Endothelial cell of umbilical vein (primary cell): ENCODE measurements at regions not wholly inside any gene's neighbourhood (a gene's known extent, or its start where the extent isn't known, plus 50 kb on each side); places are given as distances from the start of the nearest gene placed in this dataset.

ENCODE experiments used
- BruUV-seq: library from RNA; stranded (reverse); fragments of 400-500 nt; replicated peaks from 2 replicates; lab custom pipeline; 2021; lab: Mats Ljungman, UMichigan
- CTCF ChIA-PET: fragments of 300-600, 350-600 bp; sonication (Branson Sonifier 250); formaldehyde crosslinking; loops from one replicate; lab custom pipeline; 2021; ENCODE audit warnings: antibody characterized with exemption, inconsistent platforms; lab: Charles Lee
- POLR2A ChIA-PET: fragments of 300-600, 350-600 bp; sonication (Branson Sonifier 250); formaldehyde crosslinking; loops from one replicate; lab custom pipeline; 2021; ENCODE audit warnings: antibody characterized with exemption, inconsistent platforms; lab: Charles Lee
- DNase-seq: peaks from one replicate; pipeline ENCODE4 v3.0.0-alpha.2; 2011; ENCODE audit warnings: low read depth, low spot score
- FAIRE-seq: peaks from 2 replicates; lab custom pipeline; 2011; peaks lifted over from hg19 to GRCh38; lab: Jason Lieb, UNC
- H2AFZ ChIP-seq: 2 replicates; pipeline ENCODE4 v1.6.0; 2012; ENCODE audit warnings: low read depth, low read length, control low read depth, inconsistent platforms
- H3K27ac ChIP-seq: 2 replicates; pipeline ENCODE4 v1.5.1; 2011; ENCODE audit warnings: low read depth, mild to moderate bottlenecking, control low read depth, low read length, moderate library complexity; ENCODE audit not compliant: insufficient read depth
- H3K27me3 ChIP-seq, 2 experiments: 2 replicates each; pipeline versions ENCODE4 v1.6.0 to v1.6.1; 2011; ENCODE audit warnings: low read length in 2 of 2, mixed read lengths in 1 of 2; ENCODE audit not compliant: control insufficient read depth in 2 of 2, insufficient read depth in 2 of 2
- H3K36me3 ChIP-seq, 2 experiments: 2 replicates in 1 of 2; 3 replicates in 1 of 2; pipeline ENCODE4 v1.5.1; 2011; ENCODE audit warnings: low read length in 2 of 2, mild to moderate bottlenecking in 1 of 2, moderate library complexity in 1 of 2; ENCODE audit not compliant: control insufficient read depth in 2 of 2, insufficient read depth in 2 of 2; ENCODE audit errors: extremely low read depth in 1 of 2
- H3K4me1 ChIP-seq: 3 replicates; pipeline ENCODE4 v1.5.1; 2011; ENCODE audit warnings: mild to moderate bottlenecking, low read length; ENCODE audit not compliant: control insufficient read depth, insufficient read depth; ENCODE audit errors: extremely low read depth
- H3K4me2 ChIP-seq: 2 replicates; pipeline ENCODE4 v1.6.1; 2011; ENCODE audit warnings: low read length, control low read depth, mixed read lengths; ENCODE audit not compliant: insufficient read depth
- H3K4me3 ChIP-seq, 3 experiments: fragments of 200-600 bp in 1 of 3; sonication (generic), shearing (Covaris generic) in 1 of 3; replicated peaks in 1 of 3; 2 replicates each; pipeline ENCODE4 v1.5.1; 2011 to 2016; ENCODE audit warnings: control low read depth in 3 of 3, low read length in 3 of 3, mild to moderate bottlenecking in 2 of 3, inconsistent platforms in 1 of 3, low read depth in 1 of 3, moderate library complexity in 1 of 3; ENCODE audit not compliant: insufficient read depth in 1 of 3
- H3K79me2 ChIP-seq: 2 replicates; pipeline ENCODE4 v1.6.0; 2012; ENCODE audit warnings: low read length, inconsistent platforms; ENCODE audit not compliant: control insufficient read depth, insufficient read depth
- H3K9ac ChIP-seq: replicated peaks from 2 replicates; pipeline ENCODE3; 2011; ENCODE audit warnings: low read length, control low read depth; ENCODE audit not compliant: insufficient read depth; ENCODE audit errors: extremely low read depth
- H3K9me1 ChIP-seq: replicated peaks from 3 replicates; pipeline ENCODE4 v1.6.0; 2011; ENCODE audit warnings: mild to moderate bottlenecking, low read length; ENCODE audit not compliant: control insufficient read depth, insufficient read depth; ENCODE audit errors: extremely low read depth
- H3K9me3 ChIP-seq: replicated peaks from 2 replicates; pipeline ENCODE4 v1.5.1; 2012; ENCODE audit warnings: low read length, inconsistent platforms; ENCODE audit not compliant: control insufficient read depth, insufficient read depth
- H4K20me1 ChIP-seq: replicated peaks from 2 replicates; pipeline ENCODE3; 2011; ENCODE audit warnings: mild to moderate bottlenecking, low read length; ENCODE audit not compliant: control insufficient read depth, insufficient read depth; ENCODE audit errors: extremely low read depth
- CTCF ChIP-seq, 2 donors: IDR thresholded peaks; 1 replicate in 1 of 2; 2 replicates in 1 of 2; pipeline ENCODE4 v1.5.1; 2011; ENCODE audit warnings: low read length in 2 of 2, mild to moderate bottlenecking in 2 of 2, moderate library complexity in 2 of 2, control low read depth in 1 of 2, inconsistent platforms in 1 of 2, low read depth in 1 of 2; ENCODE audit not compliant: insufficient read depth in 1 of 2; ENCODE audit errors: extremely low read depth in 1 of 2
- EZH2 ChIP-seq: IDR thresholded peaks from 2 replicates; pipeline ENCODE4 v1.6.1; 2012; ENCODE audit warnings: borderline replicate concordance, low read depth, mild to moderate bottlenecking, moderate library complexity, low read length, inconsistent platforms; ENCODE audit not compliant: severe bottlenecking
- FOS ChIP-seq: IDR thresholded peaks from 2 replicates; pipeline ENCODE4 v1.6.1; 2011; ENCODE audit warnings: mild to moderate bottlenecking, low read length, moderate library complexity, borderline replicate concordance; ENCODE audit not compliant: insufficient read depth
- GATA2 ChIP-seq: IDR thresholded peaks from 2 replicates; pipeline ENCODE4 v1.7.0; 2011; ENCODE audit warnings: low read depth, mild to moderate bottlenecking, moderate library complexity, mixed read lengths, low read length; ENCODE audit not compliant: insufficient read length, insufficient read depth
- JUN ChIP-seq: IDR thresholded peaks from 2 replicates; pipeline ENCODE4 v1.6.1; 2011; ENCODE audit warnings: borderline replicate concordance, low read depth; ENCODE audit not compliant: insufficient read length, insufficient read depth
- MYC ChIP-seq: IDR thresholded peaks from one replicate; pipeline ENCODE4 v1.6.1; 2011; ENCODE audit warnings: mild to moderate bottlenecking, low read depth, low read length
- POLR2A ChIP-seq: IDR thresholded peaks from 2 replicates; pipeline ENCODE4 v1.6.1; 2012; ENCODE audit warnings: low read depth, mild to moderate bottlenecking, control low read depth, low read length
- POLR2AphosphoS5 ChIP-seq: IDR thresholded peaks from 2 replicates; pipeline ENCODE4 v1.6.1; 2012; ENCODE audit warnings: low read depth, mild to moderate bottlenecking, control low read depth, low read length, moderate library complexity; ENCODE audit not compliant: insufficient read depth
- dilution Hi-C: fragments of 300-500 bp; cut with MboI; formaldehyde crosslinking; loops from one replicate; pipeline ENCODE4 v1.15.0; 2019; ENCODE audit warnings: low sequenced_read_pairs; ENCODE audit not compliant: extremely low pct_ligation_motif_present
- intact Hi-C: fragments of 100-400 bp; cut with micrococcal nuclease; formaldehyde crosslinking; loops from one replicate; pipeline ENCODE4 v1.10.0; 2022
- TF ChIP-seq, protein P1 (sequence below): IDR thresholded peaks from 2 replicates; pipeline ENCODE4 v1.6.1; 2011; ENCODE audit not compliant: insufficient read depth, insufficient read length

GRCh38 chr12:91637789-91638624 lies 455.4 kb upstream of the DCN start:
- Histone ChIP-seq H3K4me1 (no peaks in the 10 kb centered on the region), H3K4me2 (no peak overlapping the region), H3K27ac (no peak overlapping the region), H3K9ac (no peak overlapping the region), H3K36me3 (no peaks in the 10 kb centered on the region), H3K9me3 (no peaks in the 10 kb centered on the region), H2AFZ (no peak overlapping the region), H3K79me2 (no peaks in the 10 kb centered on the region), H3K4me3 (no peak overlapping the region), H3K27me3 (no peaks in the 10 kb centered on the region), H3K9me1 (no peaks in the 10 kb centered on the region), H4K20me1 (no peaks in the 10 kb centered on the region)
- no TSS peak for BruUV-seq
- dilution Hi-C loops, result no loop called here
- intact Hi-C loops, result no loop called here
- ChIA-PET POLR2A (no interaction called here), CTCF (no interaction called here)
- DNase-seq (no peak), FAIRE-seq (no peak)
- TF ChIP-seq EZH2, result no peak
- TF ChIP-seq CTCF (IDR thresholded peaks at IDR 0.05; ENCODE audit: extremely low read depth in 1 of 2, insufficient read depth in 1 of 2, low read depth in 1 of 2, low read length in 2 of 2), result no peak
- TF ChIP-seq FOS, result no peak
- no peak for TF ChIP-seq GATA2
- no peak for TF ChIP-seq MYC
- no peak for TF ChIP-seq POLR2A
- TF ChIP-seq, protein P1, sequence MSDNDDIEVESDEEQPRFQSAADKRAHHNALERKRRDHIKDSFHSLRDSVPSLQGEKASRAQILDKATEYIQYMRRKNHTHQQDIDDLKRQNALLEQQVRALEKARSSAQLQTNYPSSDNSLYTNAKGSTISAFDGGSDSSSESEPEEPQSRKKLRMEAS, result no peak
- TF ChIP-seq POLR2AphosphoS5, result no peak
- no peak for TF ChIP-seq JUN
